GM12878 (cell line): ENCODE measurements at regions not wholly inside any gene's neighbourhood (a gene's known extent, or its start where the extent isn't known, plus 50 kb on each side); places are given as distances from the start of the nearest gene placed in this dataset.

ENCODE experiments used
- ATAC-seq: fragments of 200-7000 bp; cut with Tn5 transposase; 3 replicates; pipeline ENCODE4 v1.9.1; 2020; ENCODE audit warnings: mild to moderate bottlenecking, moderate library complexity
- BruUV-seq: library from RNA; stranded (reverse); fragments of 400-500 nt; replicated peaks from 2 replicates; lab custom pipeline; 2021; lab: Mats Ljungman, UMichigan
- CTCF ChIA-PET: fragments of 300-600 bp; sonication (Branson Sonifier 250); formaldehyde crosslinking; extraction: SDS; loops from one replicate; lab custom pipeline; 2021; ENCODE audit warnings: inconsistent platforms; lab: Yijun Ruan, JAX
- POLR2A ChIA-PET: fragments of 350-600 bp; formaldehyde crosslinking; extraction: SDS; loops from one replicate; lab custom pipeline; 2021; ENCODE audit warnings: inconsistent platforms; lab: Charles Lee
- RAD21 ChIA-PET: fragments of 300-600 bp; sonication (Branson Sonifier 250); formaldehyde crosslinking; loops from one replicate; lab custom pipeline; 2023; ENCODE audit warnings: antibody characterized with exemption; ENCODE audit not compliant: unreplicated experiment; lab: Charles Lee
- SMC1A ChIA-PET: fragments of 300-600 bp; sonication (Branson Sonifier 250); formaldehyde crosslinking; loops from one replicate; lab custom pipeline; 2023; ENCODE audit not compliant: unreplicated experiment, uncharacterized antibody; lab: Charles Lee
- DNase-seq: peaks from one replicate; pipeline ENCODE4 v3.0.0-alpha.2; 2011; ENCODE audit warnings: low read depth, low spot score
- FAIRE-seq: peaks from 3 replicates; lab custom pipeline; 2011; peaks lifted over from hg19 to GRCh38; lab: Jason Lieb, UNC
- H2AFZ ChIP-seq: 2 replicates; pipeline ENCODE4 v1.6.0; 2011; ENCODE audit warnings: low read depth, low read length, control low read depth; ENCODE audit not compliant: control insufficient read depth
- H3K27ac ChIP-seq: 2 replicates; pipeline ENCODE4 v1.5.1; 2011; ENCODE audit warnings: control low read depth; ENCODE audit not compliant: control insufficient read depth, insufficient read depth
- H3K27me3 ChIP-seq, 2 experiments: replicated peaks in 1 of 2; 2 replicates each; pipeline versions ENCODE4 v1.6.0 to v1.6.1; 2011; ENCODE audit warnings: low read length in 1 of 2; ENCODE audit not compliant: control insufficient read depth in 2 of 2, insufficient read depth in 2 of 2
- H3K36me3 ChIP-seq, 2 experiments: 2 replicates each; pipeline ENCODE4 v1.5.1; 2011; ENCODE audit warnings: low read length in 1 of 2; ENCODE audit not compliant: control insufficient read depth in 2 of 2, insufficient read depth in 2 of 2
- H3K4me1 ChIP-seq: 2 replicates; pipeline ENCODE4 v1.6.1; 2011; ENCODE audit warnings: mild to moderate bottlenecking, low read length, moderate library complexity, mixed read lengths; ENCODE audit not compliant: control insufficient read depth, insufficient read depth
- H3K4me2 ChIP-seq: 2 replicates; pipeline ENCODE4 v1.6.0; 2011; ENCODE audit warnings: control low read depth; ENCODE audit not compliant: control insufficient read depth, insufficient read depth
- H3K4me3 ChIP-seq: fragments of 200-600 bp; sonication (generic); 2 replicates; pipeline ENCODE4 v1.5.1; 2016
- H3K79me2 ChIP-seq: 2 replicates; pipeline ENCODE4 v1.6.0; 2011; ENCODE audit warnings: low read length; ENCODE audit not compliant: control insufficient read depth, insufficient read depth
- H3K9ac ChIP-seq: 2 replicates; pipeline ENCODE4 v1.8.0; 2011; ENCODE audit warnings: low read length, control low read depth, mixed read lengths; ENCODE audit not compliant: control insufficient read depth, insufficient read depth
- H3K9me3 ChIP-seq: replicated peaks from 3 replicates; pipeline ENCODE4 v1.5.1; 2011; ENCODE audit warnings: mild to moderate bottlenecking, low read length; ENCODE audit not compliant: control insufficient read depth, insufficient read depth
- H4K20me1 ChIP-seq: 2 replicates; pipeline ENCODE4 v1.6.0; 2011; ENCODE audit not compliant: control insufficient read depth, insufficient read depth
- BCL3 ChIP-seq: IDR thresholded peaks from 2 replicates; pipeline ENCODE4 v1.6.1; 2011; ENCODE audit warnings: borderline replicate concordance, low read depth, mild to moderate bottlenecking, moderate library complexity, low read length; ENCODE audit not compliant: insufficient read depth, poor library complexity, severe bottlenecking
- DPF2 ChIP-seq: fragments of 450-650 bp; IDR thresholded peaks from 2 replicates; pipeline ENCODE4 v1.6.1; 2017; ENCODE audit warnings: mild to moderate bottlenecking
- PBX3 ChIP-seq: IDR thresholded peaks from 2 replicates; pipeline ENCODE4 v1.6.1; 2011; ENCODE audit warnings: mild to moderate bottlenecking, low read depth, low read length, moderate library complexity; ENCODE audit not compliant: insufficient replicate concordance
- WGBS: methylation state at CpG from one replicate; pipeline ENCODE4 v1.1.6; 2016; ENCODE audit warnings: low lambda C conversion rate; ENCODE audit not compliant: insufficient replicate concordance, insufficient coverage; ENCODE audit errors: missing lambda C conversion rate; 5-methylcytosine and 5-hydroxymethylcytosine counted together
- in situ Hi-C: fragments of 300-500 bp; cut with MboI; formaldehyde crosslinking; loops from 9 replicates; pipeline ENCODE4 v1.14.3; 2018; ENCODE audit warnings: mixed read lengths
- intact Hi-C: fragments of 100-400 bp; cut with micrococcal nuclease; formaldehyde crosslinking; loops from one replicate; pipeline ENCODE4 v1.14.2; 2022; ENCODE audit not compliant: unreplicated experiment
- TF ChIP-seq, protein P1 (sequence below): fragments of 450-650 bp; IDR thresholded peaks from 2 replicates; pipeline ENCODE4 v1.6.1; 2018; ENCODE audit warnings: borderline replicate concordance, mild to moderate bottlenecking; ENCODE audit not compliant: partially characterized antibody

- no peak overlapping the region for H3K9ac ChIP-seq
- 0% methylated on average over 1 of the region's 1 CpG for WGBS
- no peaks in the 10 kb centered on the region for H3K36me3 ChIP-seq
- H4K20me1 ChIP-seq: no peaks in the 10 kb centered on the region
- TF ChIP-seq PBX3 (no peak), DPF2 (no peak), BCL3 (no peak)
- TF ChIP-seq, protein P1, sequence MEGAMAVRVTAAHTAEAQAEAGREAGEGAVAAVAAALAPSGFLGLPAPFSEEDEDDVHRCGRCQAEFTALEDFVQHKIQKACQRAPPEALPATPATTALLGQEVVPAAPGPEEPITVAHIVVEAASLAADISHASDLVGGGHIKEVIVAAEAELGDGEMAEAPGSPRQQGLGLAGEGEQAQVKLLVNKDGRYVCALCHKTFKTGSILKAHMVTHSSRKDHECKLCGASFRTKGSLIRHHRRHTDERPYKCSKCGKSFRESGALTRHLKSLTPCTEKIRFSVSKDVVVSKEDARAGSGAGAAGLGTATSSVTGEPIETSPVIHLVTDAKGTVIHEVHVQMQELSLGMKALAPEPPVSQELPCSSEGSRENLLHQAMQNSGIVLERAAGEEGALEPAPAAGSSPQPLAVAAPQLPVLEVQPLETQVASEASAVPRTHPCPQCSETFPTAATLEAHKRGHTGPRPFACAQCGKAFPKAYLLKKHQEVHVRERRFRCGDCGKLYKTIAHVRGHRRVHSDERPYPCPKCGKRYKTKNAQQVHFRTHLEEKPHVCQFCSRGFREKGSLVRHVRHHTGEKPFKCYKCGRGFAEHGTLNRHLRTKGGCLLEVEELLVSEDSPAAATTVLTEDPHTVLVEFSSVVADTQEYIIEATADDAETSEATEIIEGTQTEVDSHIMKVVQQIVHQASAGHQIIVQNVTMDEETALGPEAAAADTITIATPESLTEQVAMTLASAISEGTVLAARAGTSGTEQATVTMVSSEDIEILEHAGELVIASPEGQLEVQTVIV: no peak
- ATAC-seq: no peak
- DNase-seq: no peak
- POLR2A ChIA-PET: no interaction called here
- BruUV-seq: no TSS peak
- CTCF ChIA-PET: interaction anchor here (1.0 to 4.5 kb wide), 5 partner anchors 31 to 324 kb away, joined by 3 to 38 read pairs (median 4); partner anchors contain the start of gene TRABD2B
- SMC1A ChIA-PET: interaction anchor here (3.4 kb wide), 1 partner anchor 64 kb away, joined by 13 read pairs; the partner anchor contains the start of gene TRABD2B
- H3K4me2 ChIP-seq: no peak overlapping the region
- no peak for FAIRE-seq
- no peak overlapping the region for H3K4me3 ChIP-seq
- no peaks in the 10 kb centered on the region for H3K4me1 ChIP-seq
- H3K9me3 ChIP-seq: no peaks in the 10 kb centered on the region
- RAD21 ChIA-PET: interaction anchor here (1.3 kb wide), 1 partner anchor 64 kb away, joined by 3 read pairs; no protein-coding TSS in a partner anchor
- H3K27ac ChIP-seq: no peak overlapping the region
- H3K27me3 ChIP-seq: no peaks in the 10 kb centered on the region
- in situ Hi-C loops (no loop called here), intact Hi-C loops (loop anchor here (10.0 kb wide), 1 partner anchor 328 kb away; no protein-coding TSS in a partner anchor)
- H2AFZ ChIP-seq: no peak overlapping the region
- H3K79me2 ChIP-seq: no peaks in the 10 kb centered on the region
Observed at GRCh38 chr1:48062353-48062752, 65.2 kb upstream of the TRABD2B start.
